GM23338 (cell line): ENCODE measurements at regions not wholly inside any gene's neighbourhood (a gene's known extent, or its start where the extent isn't known, plus 50 kb on each side); places are given as distances from the start of the nearest gene placed in this dataset.
"Not testable (repeated sequence)": the region's sequence is repeated elsewhere in the genome, so short reads cannot be mapped to it uniquely, and the experiment has no call there.

Experiments used
- ATAC-seq: fragments of 200-7000 bp; cut with Tn5 transposase; 3 replicates; pipeline ENCODE4 v1.9.1; 2020
- DNase-seq: peaks from one replicate; pipeline ENCODE4 v3.0.0-alpha.2; 2015; ENCODE audit warnings: low spot score
- H2AFZ ChIP-seq: fragments of 200-600 bp; sonication (generic); 2 replicates; pipeline ENCODE4 v1.8.0; 2016; ENCODE audit warnings: antibody characterized with exemption, mild to moderate bottlenecking, moderate library complexity
- H3F3A ChIP-seq: fragments of 200-600 bp; sonication (generic); replicated peaks from 2 replicates; pipeline ENCODE4 v1.8.0; 2017; ENCODE audit warnings: antibody characterized with exemption, mixed run types, low read depth
- H3K27ac ChIP-seq: fragments of 200-600 bp; sonication (generic); 2 replicates; pipeline ENCODE4 v1.6.1; 2016; ENCODE audit warnings: low read depth
- H3K27me3 ChIP-seq: fragments of 200-600 bp; sonication (generic); 2 replicates; pipeline ENCODE4 v1.8.0; 2016; ENCODE audit warnings: mild to moderate bottlenecking, mixed run types, moderate library complexity; ENCODE audit not compliant: insufficient read depth
- H3K36me3 ChIP-seq: fragments of 200-600 bp; sonication (generic); 2 replicates; pipeline ENCODE4 v1.8.0; 2016; ENCODE audit warnings: mild to moderate bottlenecking; ENCODE audit not compliant: insufficient read depth
- H3K4me1 ChIP-seq: fragments of 200-600 bp; sonication (generic); 2 replicates; pipeline ENCODE4 v1.8.0; 2016; ENCODE audit warnings: mild to moderate bottlenecking, moderate library complexity; ENCODE audit not compliant: insufficient read depth
- H3K4me2 ChIP-seq: fragments of 200-600 bp; sonication (generic); 2 replicates; pipeline ENCODE4 v1.7.1; 2017; ENCODE audit warnings: mixed run types
- H3K4me3 ChIP-seq: fragments of 200-600 bp; sonication (generic); 2 replicates; pipeline ENCODE4 v1.6.1; 2016; ENCODE audit warnings: mixed run types
- H3K79me2 ChIP-seq: fragments of 200-600 bp; sonication (generic); replicated peaks from 2 replicates; pipeline ENCODE4 v1.8.0; 2017; ENCODE audit warnings: mild to moderate bottlenecking; ENCODE audit not compliant: insufficient read depth
- H3K9me2 ChIP-seq: fragments of 200-600 bp; sonication (generic); 2 replicates; pipeline ENCODE4 v1.8.0; 2017; ENCODE audit not compliant: insufficient read depth
- H4K20me1 ChIP-seq: fragments of 200-600 bp; sonication (generic); replicated peaks from 2 replicates; pipeline ENCODE4 v1.8.0; 2017; ENCODE audit warnings: mild to moderate bottlenecking; ENCODE audit not compliant: insufficient read depth
- H3K27ac Mint-ChIP-seq: 2 replicates; pipeline ENCODE4 v1.8.0; 2020; ENCODE audit warnings: inconsistent platforms, mild to moderate bottlenecking, moderate library complexity, mixed read lengths
- H3K27me3 Mint-ChIP-seq: 3 replicates; pipeline ENCODE4 v1.8.0; 2022; ENCODE audit warnings: low read depth, mild to moderate bottlenecking, moderate library complexity, mixed read lengths, inconsistent platforms; ENCODE audit not compliant: insufficient read depth, poor library complexity
- H3K36me3 Mint-ChIP-seq: 3 replicates; pipeline ENCODE4 v1.8.0; 2021; ENCODE audit warnings: low read depth, mild to moderate bottlenecking, inconsistent platforms, moderate library complexity, mixed read lengths
- H3K4me1 Mint-ChIP-seq: 3 replicates; pipeline ENCODE4 v1.8.0; 2020; ENCODE audit warnings: mild to moderate bottlenecking, inconsistent platforms, mixed read lengths
- H3K4me3 Mint-ChIP-seq: 3 replicates; pipeline ENCODE4 v1.8.0; 2021; ENCODE audit warnings: moderate library complexity, mild to moderate bottlenecking, inconsistent platforms, mixed read lengths
- H3K9me3 Mint-ChIP-seq: 3 replicates; pipeline ENCODE4 v1.8.0; 2020; ENCODE audit warnings: moderate library complexity, mild to moderate bottlenecking, inconsistent platforms, mixed read lengths
- EZH2 ChIP-seq: fragments of 200-600 bp; sonication (generic); IDR thresholded peaks from one replicate; pipeline ENCODE4 v1.8.0; 2017; ENCODE audit warnings: antibody characterized with exemption, mild to moderate bottlenecking, low read depth; ENCODE audit not compliant: unreplicated experiment
- POLR2AphosphoS5 ChIP-seq: IDR thresholded peaks from 2 replicates; pipeline ENCODE4 v1.6.1; 2016; ENCODE audit warnings: antibody characterized with exemption, low read depth
- REST ChIP-seq: IDR thresholded peaks from one replicate; pipeline ENCODE4 v1.6.1; 2018; ENCODE audit warnings: antibody characterized with exemption; ENCODE audit not compliant: unreplicated experiment
- STAT1 ChIP-seq: IDR thresholded peaks from one replicate; pipeline ENCODE4 v1.6.1; 2016; ENCODE audit warnings: antibody characterized with exemption; ENCODE audit not compliant: unreplicated experiment
- TF ChIP-seq, protein P1 (sequence below): fragments of 250-450 bp; sonication (Bioruptor Pico); IDR thresholded peaks from 2 replicates; pipeline ENCODE4 v1.5.0; 2020; ENCODE audit warnings: mild to moderate bottlenecking, moderate library complexity
- TF ChIP-seq, protein P2 (sequence below), 2 experiments: fragments of 200-600 bp in 1 of 2; sonication (generic) in 1 of 2; conservative IDR thresholded peaks; 2 replicates each; pipeline versions ENCODE4 v1.5.1 to v1.6.1; 2016 to 2017; ENCODE audit warnings: antibody characterized with exemption in 2 of 2, low read depth in 2 of 2, mild to moderate bottlenecking in 2 of 2, moderate library complexity in 1 of 2
- TF ChIP-seq, protein P3 (sequence below): IDR thresholded peaks from 2 replicates; pipeline ENCODE4 v1.6.1; 2016; ENCODE audit warnings: antibody characterized with exemption

GRCh38 chr1:105270966-105271365 is 1521.3 kb downstream of the AMY1C start (continued):
- TF ChIP-seq, protein P1, sequence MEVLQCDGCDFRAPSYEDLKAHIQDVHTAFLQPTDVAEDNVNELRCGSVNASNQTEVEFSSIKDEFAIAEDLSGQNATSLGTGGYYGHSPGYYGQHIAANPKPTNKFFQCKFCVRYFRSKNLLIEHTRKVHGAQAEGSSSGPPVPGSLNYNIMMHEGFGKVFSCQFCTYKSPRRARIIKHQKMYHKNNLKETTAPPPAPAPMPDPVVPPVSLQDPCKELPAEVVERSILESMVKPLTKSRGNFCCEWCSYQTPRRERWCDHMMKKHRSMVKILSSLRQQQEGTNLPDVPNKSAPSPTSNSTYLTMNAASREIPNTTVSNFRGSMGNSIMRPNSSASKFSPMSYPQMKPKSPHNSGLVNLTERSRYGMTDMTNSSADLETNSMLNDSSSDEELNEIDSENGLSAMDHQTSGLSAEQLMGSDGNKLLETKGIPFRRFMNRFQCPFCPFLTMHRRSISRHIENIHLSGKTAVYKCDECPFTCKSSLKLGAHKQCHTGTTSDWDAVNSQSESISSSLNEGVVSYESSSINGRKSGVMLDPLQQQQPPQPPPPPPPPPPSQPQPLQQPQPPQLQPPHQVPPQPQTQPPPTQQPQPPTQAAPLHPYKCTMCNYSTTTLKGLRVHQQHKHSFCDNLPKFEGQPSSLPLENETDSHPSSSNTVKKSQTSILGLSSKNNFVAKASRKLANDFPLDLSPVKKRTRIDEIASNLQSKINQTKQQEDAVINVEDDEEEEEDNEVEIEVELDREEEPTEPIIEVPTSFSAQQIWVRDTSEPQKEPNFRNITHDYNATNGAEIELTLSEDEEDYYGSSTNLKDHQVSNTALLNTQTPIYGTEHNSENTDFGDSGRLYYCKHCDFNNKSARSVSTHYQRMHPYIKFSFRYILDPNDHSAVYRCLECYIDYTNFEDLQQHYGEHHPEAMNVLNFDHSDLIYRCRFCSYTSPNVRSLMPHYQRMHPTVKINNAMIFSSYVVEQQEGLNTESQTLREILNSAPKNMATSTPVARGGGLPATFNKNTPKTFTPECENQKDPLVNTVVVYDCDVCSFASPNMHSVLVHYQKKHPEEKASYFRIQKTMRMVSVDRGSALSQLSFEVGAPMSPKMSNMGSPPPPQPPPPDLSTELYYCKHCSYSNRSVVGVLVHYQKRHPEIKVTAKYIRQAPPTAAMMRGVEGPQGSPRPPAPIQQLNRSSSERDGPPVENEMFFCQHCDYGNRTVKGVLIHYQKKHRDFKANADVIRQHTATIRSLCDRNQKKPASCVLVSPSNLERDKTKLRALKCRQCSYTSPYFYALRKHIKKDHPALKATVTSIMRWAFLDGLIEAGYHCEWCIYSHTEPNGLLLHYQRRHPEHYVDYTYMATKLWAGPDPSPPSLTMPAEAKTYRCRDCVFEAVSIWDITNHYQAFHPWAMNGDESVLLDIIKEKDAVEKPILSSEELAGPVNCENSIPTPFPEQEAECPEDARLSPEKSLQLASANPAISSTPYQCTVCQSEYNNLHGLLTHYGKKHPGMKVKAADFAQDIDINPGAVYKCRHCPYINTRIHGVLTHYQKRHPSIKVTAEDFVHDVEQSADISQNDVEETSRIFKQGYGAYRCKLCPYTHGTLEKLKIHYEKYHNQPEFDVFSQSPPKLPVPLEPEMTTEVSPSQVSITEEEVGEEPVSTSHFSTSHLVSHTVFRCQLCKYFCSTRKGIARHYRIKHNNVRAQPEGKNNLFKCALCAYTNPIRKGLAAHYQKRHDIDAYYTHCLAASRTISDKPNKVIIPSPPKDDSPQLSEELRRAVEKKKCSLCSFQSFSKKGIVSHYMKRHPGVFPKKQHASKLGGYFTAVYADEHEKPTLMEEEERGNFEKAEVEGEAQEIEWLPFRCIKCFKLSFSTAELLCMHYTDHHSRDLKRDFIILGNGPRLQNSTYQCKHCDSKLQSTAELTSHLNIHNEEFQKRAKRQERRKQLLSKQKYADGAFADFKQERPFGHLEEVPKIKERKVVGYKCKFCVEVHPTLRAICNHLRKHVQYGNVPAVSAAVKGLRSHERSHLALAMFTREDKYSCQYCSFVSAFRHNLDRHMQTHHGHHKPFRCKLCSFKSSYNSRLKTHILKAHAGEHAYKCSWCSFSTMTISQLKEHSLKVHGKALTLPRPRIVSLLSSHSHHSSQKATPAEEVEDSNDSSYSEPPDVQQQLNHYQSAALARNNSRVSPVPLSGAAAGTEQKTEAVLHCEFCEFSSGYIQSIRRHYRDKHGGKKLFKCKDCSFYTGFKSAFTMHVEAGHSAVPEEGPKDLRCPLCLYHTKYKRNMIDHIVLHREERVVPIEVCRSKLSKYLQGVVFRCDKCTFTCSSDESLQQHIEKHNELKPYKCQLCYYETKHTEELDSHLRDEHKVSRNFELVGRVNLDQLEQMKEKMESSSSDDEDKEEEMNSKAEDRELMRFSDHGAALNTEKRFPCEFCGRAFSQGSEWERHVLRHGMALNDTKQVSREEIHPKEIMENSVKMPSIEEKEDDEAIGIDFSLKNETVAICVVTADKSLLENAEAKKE (CRISPR knock-in tag), result no peak

- not testable (repeated sequence) for ATAC-seq
These were observed 1522.7 kb downstream of the AMY1C start for GRCh38 chr1:105272376-105272775.

DNA sequence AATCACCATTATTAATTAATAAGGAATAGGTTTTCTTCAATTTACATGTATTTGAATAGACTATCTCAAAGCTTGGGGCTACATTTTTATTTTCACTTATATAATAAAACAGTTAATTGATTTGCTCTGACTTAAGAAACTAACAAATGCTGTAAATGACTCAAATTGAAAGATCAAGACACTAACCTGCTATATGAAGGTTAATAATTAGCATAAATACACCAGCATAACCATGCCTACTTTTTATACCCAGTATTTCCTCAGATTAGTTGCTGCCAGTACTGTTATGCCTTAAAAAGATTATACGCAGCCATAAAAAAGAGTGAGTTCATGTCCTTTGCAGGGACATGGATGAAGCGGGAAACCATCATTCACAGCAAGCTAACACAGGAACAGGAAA is 1545.1 kb downstream of the AMY1C start:
- no peaks in the 10 kb centered on the region for H3K4me1 Mint-ChIP-seq
- Histone ChIP-seq H3K4me1 (no peaks in the 10 kb centered on the region), H3K36me3 (no peaks in the 10 kb centered on the region), H3K4me2 (no peak overlapping the region), H3K9me2 (no peaks in the 10 kb centered on the region), H2AFZ (no peak overlapping the region), H3K27ac (no peak overlapping the region), H3K79me2 (no peaks in the 10 kb centered on the region), H3K4me3 (no peak overlapping the region), H4K20me1 (no peaks in the 10 kb centered on the region), H3K27me3 (no peaks in the 10 kb centered on the region), H3F3A (no peaks in the 10 kb centered on the region)
- no peaks in the 10 kb centered on the region for H3K27me3 Mint-ChIP-seq
- no peak overlapping the region for H3K27ac Mint-ChIP-seq
- no peaks in the 10 kb centered on the region for H3K36me3 Mint-ChIP-seq
- H3K9me3 Mint-ChIP-seq, result peaks cover 5% of the 10 kb centered on the region; the same call in 1 of the 3 replicates
- TF ChIP-seq, protein P2, sequence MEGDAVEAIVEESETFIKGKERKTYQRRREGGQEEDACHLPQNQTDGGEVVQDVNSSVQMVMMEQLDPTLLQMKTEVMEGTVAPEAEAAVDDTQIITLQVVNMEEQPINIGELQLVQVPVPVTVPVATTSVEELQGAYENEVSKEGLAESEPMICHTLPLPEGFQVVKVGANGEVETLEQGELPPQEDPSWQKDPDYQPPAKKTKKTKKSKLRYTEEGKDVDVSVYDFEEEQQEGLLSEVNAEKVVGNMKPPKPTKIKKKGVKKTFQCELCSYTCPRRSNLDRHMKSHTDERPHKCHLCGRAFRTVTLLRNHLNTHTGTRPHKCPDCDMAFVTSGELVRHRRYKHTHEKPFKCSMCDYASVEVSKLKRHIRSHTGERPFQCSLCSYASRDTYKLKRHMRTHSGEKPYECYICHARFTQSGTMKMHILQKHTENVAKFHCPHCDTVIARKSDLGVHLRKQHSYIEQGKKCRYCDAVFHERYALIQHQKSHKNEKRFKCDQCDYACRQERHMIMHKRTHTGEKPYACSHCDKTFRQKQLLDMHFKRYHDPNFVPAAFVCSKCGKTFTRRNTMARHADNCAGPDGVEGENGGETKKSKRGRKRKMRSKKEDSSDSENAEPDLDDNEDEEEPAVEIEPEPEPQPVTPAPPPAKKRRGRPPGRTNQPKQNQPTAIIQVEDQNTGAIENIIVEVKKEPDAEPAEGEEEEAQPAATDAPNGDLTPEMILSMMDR (conservative IDR thresholded peaks at IDR 0.05; ENCODE audit: low read depth in 2 of 2), result no peak
- TF ChIP-seq POLR2AphosphoS5, result no peak
- TF ChIP-seq, protein P3, sequence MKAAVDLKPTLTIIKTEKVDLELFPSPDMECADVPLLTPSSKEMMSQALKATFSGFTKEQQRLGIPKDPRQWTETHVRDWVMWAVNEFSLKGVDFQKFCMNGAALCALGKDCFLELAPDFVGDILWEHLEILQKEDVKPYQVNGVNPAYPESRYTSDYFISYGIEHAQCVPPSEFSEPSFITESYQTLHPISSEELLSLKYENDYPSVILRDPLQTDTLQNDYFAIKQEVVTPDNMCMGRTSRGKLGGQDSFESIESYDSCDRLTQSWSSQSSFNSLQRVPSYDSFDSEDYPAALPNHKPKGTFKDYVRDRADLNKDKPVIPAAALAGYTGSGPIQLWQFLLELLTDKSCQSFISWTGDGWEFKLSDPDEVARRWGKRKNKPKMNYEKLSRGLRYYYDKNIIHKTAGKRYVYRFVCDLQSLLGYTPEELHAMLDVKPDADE, result no peak
- TF ChIP-seq STAT1, result no peak
- no peak for TF ChIP-seq REST
- no peak for TF ChIP-seq EZH2
- no peak overlapping the region for H3K4me3 Mint-ChIP-seq
- ATAC-seq (no peak), DNase-seq (no peak)

More at GRCh38 chr1:105272376-105272775, 1522.7 kb downstream of the AMY1C start:
- not testable (repeated sequence) for H3K27ac ChIP-seq, H3K36me3 ChIP-seq, H3K4me3 Mint-ChIP-seq, H3K27me3 ChIP-seq, H3K4me1 Mint-ChIP-seq, H3K36me3 Mint-ChIP-seq, H3F3A ChIP-seq, H3K79me2 ChIP-seq, H2AFZ ChIP-seq, H3K4me1 ChIP-seq, H3K27me3 Mint-ChIP-seq, H3K4me3 ChIP-seq, DNase-seq, H4K20me1 ChIP-seq, H3K27ac Mint-ChIP-seq, H3K9me3 Mint-ChIP-seq, H3K4me2 ChIP-seq, H3K9me2 ChIP-seq
